ENCODE measurements at regions not wholly inside any gene's neighbourhood (a gene's known extent, or its start where the extent isn't known, plus 50 kb on each side); places are given as distances from the start of the nearest gene placed in this dataset.

- CTCF ChIA-PET = no interaction called here
- Mint-ChIP-seq H3K27ac (no peak overlapping the region), H3K36me3 (peaks cover 1% of the 10 kb centered on the region), H3K4me3 (no peak overlapping the region), H3K9me3 (peaks cover 16% of the 10 kb centered on the region), H3K4me1 (ENCODE audit: low read depth) (no peaks in the 10 kb centered on the region), H3K27me3 (peaks cover 3% of the 10 kb centered on the region)
- intact Hi-C loops (cut with micrococcal nuclease) = no loop called here
- POLR2A ChIA-PET = no interaction called here
- DNase-seq = no peak
These were observed 120.6 kb downstream of the TMEM26 start for GRCh38 chr10:61332581-61332980.

DNA sequence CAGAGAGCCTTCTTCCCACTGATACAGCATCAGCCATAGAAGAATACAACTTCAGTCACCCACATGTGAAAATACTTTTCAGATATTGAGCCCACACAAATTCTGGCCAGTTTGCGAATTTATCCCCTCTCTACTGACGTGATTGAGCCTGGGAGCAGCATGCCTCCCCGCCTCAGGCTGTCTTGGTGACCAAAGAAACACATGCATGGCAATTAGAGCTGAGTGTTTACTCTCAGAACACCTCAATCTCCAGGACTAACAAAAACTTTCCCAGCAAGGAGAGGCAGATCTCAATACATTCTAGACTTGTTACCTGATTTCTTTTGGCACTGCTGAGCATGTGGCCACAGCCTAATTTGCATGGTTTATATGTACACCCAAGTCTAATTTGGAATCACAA is 122.5 kb downstream of the TMEM26 start:
- intact Hi-C loops (cut with micrococcal nuclease) = no loop called here
- no peak for DNase-seq
- Mint-ChIP-seq H3K27ac (no peak overlapping the region), H3K27me3 (peaks cover 5% of the 10 kb centered on the region), H3K9me3 (peaks cover 16% of the 10 kb centered on the region), H3K4me1 (ENCODE audit: low read depth) (no peaks in the 10 kb centered on the region), H3K36me3 (peaks cover 1% of the 10 kb centered on the region), H3K4me3 (no peak overlapping the region)
- POLR2A ChIA-PET = no interaction called here
- CTCF ChIA-PET = no interaction called here

DNA sequence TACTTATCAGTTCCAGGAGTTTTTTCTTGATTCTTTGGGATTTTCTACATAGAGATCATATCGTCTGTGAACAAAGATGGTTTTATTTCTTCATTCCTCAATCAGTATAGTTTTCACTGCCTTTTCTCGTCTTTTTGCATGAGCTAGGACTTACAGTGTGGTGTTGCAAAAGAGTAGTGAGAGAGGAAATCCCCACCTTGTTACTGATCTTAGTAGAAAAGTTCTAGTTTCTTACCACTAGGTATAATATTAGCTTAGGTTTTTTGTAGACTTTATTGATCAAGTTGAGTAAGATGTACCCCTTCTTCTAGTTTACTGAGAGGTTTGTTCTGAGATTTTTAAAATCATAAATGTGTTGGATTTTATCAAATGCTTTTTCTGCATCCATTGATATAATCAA is 123.3 kb downstream of the TMEM26 start:
- Mint-ChIP-seq H3K27me3 (peaks cover 9% of the 10 kb centered on the region), H3K4me1 (ENCODE audit: low read depth) (no peaks in the 10 kb centered on the region), H3K4me3 (no peak overlapping the region), H3K36me3 (peaks cover 1% of the 10 kb centered on the region), H3K27ac (no peak overlapping the region), H3K9me3 (peaks cover 14% of the 10 kb centered on the region)
- CTCF ChIA-PET = no interaction called here
- intact Hi-C loops (cut with micrococcal nuclease) = no loop called here
- POLR2A ChIA-PET = no interaction called here
- no peak for DNase-seq

DNA sequence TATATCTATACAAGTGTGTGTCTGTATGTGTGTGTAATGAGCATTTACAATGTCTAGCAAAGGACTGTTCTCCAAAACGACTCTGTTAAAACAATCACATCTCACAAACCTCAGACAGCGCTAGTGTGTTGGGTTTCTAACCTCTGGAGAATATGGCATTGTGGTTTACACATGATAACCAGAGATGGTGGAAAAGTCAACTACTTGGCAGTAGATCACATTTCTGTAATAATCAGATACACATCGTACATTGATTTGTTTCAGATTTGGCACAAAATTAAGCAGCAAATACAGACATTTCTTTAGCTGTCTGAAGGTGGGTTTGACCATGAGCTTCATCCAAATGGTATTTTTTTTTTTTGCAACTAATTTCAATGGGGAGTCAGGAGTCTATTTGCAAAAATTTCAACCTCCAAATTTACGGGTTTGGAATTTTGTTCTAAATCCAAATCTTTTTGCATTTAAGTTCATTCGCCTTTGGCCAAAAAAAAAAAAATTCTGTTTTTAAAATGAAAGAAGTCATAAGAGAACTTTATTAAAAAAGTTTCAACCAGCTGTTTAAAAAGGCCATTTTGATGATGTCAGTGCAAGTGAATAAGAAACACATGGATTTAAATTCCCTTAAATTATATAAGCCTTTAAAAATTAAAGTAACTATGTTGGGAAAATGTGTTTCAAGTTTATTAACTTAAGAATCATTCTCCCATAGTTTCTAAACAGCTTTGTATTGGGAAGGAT is 127.8 kb downstream of the TMEM26 start:
- CTCF ChIA-PET = no interaction called here
- no peak for DNase-seq
- peaks cover 12% of the 10 kb centered on the region for H3K9me3 Mint-ChIP-seq
- POLR2A ChIA-PET = no interaction called here
- peaks cover 9% of the 10 kb centered on the region for H3K27me3 Mint-ChIP-seq
- H3K36me3 Mint-ChIP-seq = peaks cover 1% of the 10 kb centered on the region
- no peak overlapping the region for H3K4me3 Mint-ChIP-seq
- no peaks in the 10 kb centered on the region for H3K4me1 Mint-ChIP-seq (ENCODE audit: low read depth)
- intact Hi-C loops (cut with micrococcal nuclease) = no loop called here
- H3K27ac Mint-ChIP-seq = no peak overlapping the region

DNA sequence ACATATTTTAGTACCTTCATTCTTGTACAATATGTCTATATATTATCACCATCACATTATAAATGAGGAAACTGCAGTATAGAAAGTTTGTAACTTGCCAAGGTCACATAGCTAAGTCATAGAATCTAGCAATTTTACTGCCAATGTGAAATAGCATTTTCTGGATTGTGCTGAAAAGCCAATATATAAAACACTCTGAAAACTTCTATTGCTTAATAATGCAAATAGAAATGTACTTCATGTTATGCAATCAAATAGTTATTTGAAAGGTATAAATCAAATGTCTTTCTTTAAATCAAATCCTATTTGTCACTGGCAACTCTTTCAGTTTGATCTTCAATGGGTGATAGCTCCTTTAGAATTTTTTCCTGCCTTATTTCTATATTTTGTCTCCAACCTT is 129.5 kb downstream of the TMEM26 start:
- CTCF ChIA-PET = no interaction called here

GRCh38 chr10:61321041-61321857 is 131.9 kb downstream of the TMEM26 start:
- no peak overlapping the region for H3K27ac Mint-ChIP-seq
- peaks cover 3% of the 10 kb centered on the region for H3K27me3 Mint-ChIP-seq
- no peak overlapping the region for H3K4me3 Mint-ChIP-seq
- CTCF ChIA-PET = no interaction called here
- no peaks in the 10 kb centered on the region for H3K9me3 Mint-ChIP-seq
- intact Hi-C loops (cut with micrococcal nuclease) = no loop called here
- H3K4me1 Mint-ChIP-seq (ENCODE audit: low read depth) = no peaks in the 10 kb centered on the region
- no peak for DNase-seq
- no peaks in the 10 kb centered on the region for H3K36me3 Mint-ChIP-seq
- POLR2A ChIA-PET = no interaction called here

More for the DNA sequence above, 129.5 kb downstream of the TMEM26 start:
- no peak for DNase-seq
- Mint-ChIP-seq H3K36me3 (peaks cover 1% of the 10 kb centered on the region), H3K9me3 (peaks cover 3% of the 10 kb centered on the region), H3K4me1 (ENCODE audit: low read depth) (no peaks in the 10 kb centered on the region), H3K4me3 (no peak overlapping the region), H3K27ac (no peak overlapping the region), H3K27me3 (peaks cover 6% of the 10 kb centered on the region)
- intact Hi-C loops (cut with micrococcal nuclease) = no loop called here
- POLR2A ChIA-PET = no interaction called here

- H3K27ac Mint-ChIP-seq = no peak overlapping the region
- ChIA-PET POLR2A (no interaction called here), CTCF (no interaction called here)
These were observed 133.0 kb downstream of the TMEM26 start for GRCh38 chr10:61320257-61320587.

GRCh38 chr10:61319386-61320256 is 133.6 kb downstream of the TMEM26 start:
- Mint-ChIP-seq H3K4me1 (ENCODE audit: low read depth) (peaks cover 2% of the 10 kb centered on the region), H3K27me3 (no peaks in the 10 kb centered on the region), H3K36me3 (no peaks in the 10 kb centered on the region), H3K27ac (no peak overlapping the region), H3K4me3 (no peak overlapping the region), H3K9me3 (no peaks in the 10 kb centered on the region)
- intact Hi-C loops (cut with micrococcal nuclease) = no loop called here
- CTCF ChIA-PET = no interaction called here
- DNase-seq = no peak
- POLR2A ChIA-PET = no interaction called here

More at GRCh38 chr10:61320257-61320587, 133.0 kb downstream of the TMEM26 start:
- intact Hi-C loops (cut with micrococcal nuclease) = no loop called here
- Mint-ChIP-seq H3K27me3 (peaks cover 2% of the 10 kb centered on the region), H3K9me3 (no peaks in the 10 kb centered on the region), H3K36me3 (no peaks in the 10 kb centered on the region), H3K4me1 (ENCODE audit: low read depth) (no peaks in the 10 kb centered on the region), H3K4me3 (no peak overlapping the region)
- DNase-seq = no peak

GRCh38 chr10:61318429-61318828 is 134.8 kb downstream of the TMEM26 start:
- intact Hi-C loops (cut with micrococcal nuclease) = no loop called here
- no peaks in the 10 kb centered on the region for H3K9me3 Mint-ChIP-seq

GRCh38 chr10:61317706-61318105 is 135.5 kb downstream of the TMEM26 start:
- Mint-ChIP-seq H3K36me3 (no peaks in the 10 kb centered on the region), H3K4me3 (no peak overlapping the region), H3K27me3 (no peaks in the 10 kb centered on the region), H3K27ac (no peak overlapping the region), H3K4me1 (ENCODE audit: low read depth) (peaks cover 14% of the 10 kb centered on the region), H3K9me3 (no peaks in the 10 kb centered on the region)
- DNase-seq = no peak
- CTCF ChIA-PET = no interaction called here
- intact Hi-C loops (cut with micrococcal nuclease) = no loop called here
- POLR2A ChIA-PET = no interaction called here

More at GRCh38 chr10:61318429-61318828, 134.8 kb downstream of the TMEM26 start:
- ChIA-PET CTCF (no interaction called here), POLR2A (no interaction called here)
- H3K36me3 Mint-ChIP-seq = no peaks in the 10 kb centered on the region
- peaks cover 11% of the 10 kb centered on the region for H3K4me1 Mint-ChIP-seq (ENCODE audit: low read depth)
- H3K27me3 Mint-ChIP-seq = no peaks in the 10 kb centered on the region
- no peak overlapping the region for H3K27ac Mint-ChIP-seq
- DNase-seq = no peak
- H3K4me3 Mint-ChIP-seq = no peak overlapping the region

DNA sequence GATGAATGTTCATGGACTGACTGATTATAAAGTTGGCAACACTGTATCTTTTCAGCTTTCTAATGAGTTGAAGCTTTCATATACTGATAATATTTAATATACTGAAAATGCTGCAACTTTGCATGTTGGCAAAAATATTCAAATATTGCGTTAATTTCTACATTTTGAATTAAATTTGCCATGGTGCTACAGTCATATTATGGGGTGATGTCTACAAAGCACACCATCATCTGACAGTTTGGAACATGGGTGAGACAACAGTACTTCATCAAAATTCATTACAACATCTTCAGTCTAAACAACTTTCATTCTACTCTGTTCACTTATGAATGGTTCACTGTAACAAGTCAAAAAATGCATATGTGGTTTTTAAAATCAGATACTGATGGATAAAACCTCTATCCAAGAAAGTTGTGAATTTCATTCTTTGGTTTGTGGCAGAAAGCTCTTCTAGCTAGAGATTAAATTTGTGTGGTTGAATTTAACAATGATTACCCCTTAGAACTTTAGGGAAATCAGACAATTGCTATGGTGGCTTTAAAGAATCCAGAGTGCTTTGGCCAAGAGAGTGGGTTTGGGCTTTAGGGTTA is 136.4 kb downstream of the TMEM26 start:
- no peak overlapping the region for H3K27ac Mint-ChIP-seq
- H3K36me3 Mint-ChIP-seq = no peaks in the 10 kb centered on the region
- POLR2A ChIA-PET = no interaction called here
- no peaks in the 10 kb centered on the region for H3K9me3 Mint-ChIP-seq
- DNase-seq = no peak
- intact Hi-C loops (cut with micrococcal nuclease) = no loop called here
- H3K27me3 Mint-ChIP-seq = no peaks in the 10 kb centered on the region
- peaks cover 14% of the 10 kb centered on the region for H3K4me1 Mint-ChIP-seq (ENCODE audit: low read depth)
- H3K4me3 Mint-ChIP-seq = no peak overlapping the region
- CTCF ChIA-PET = no interaction called here

DNA sequence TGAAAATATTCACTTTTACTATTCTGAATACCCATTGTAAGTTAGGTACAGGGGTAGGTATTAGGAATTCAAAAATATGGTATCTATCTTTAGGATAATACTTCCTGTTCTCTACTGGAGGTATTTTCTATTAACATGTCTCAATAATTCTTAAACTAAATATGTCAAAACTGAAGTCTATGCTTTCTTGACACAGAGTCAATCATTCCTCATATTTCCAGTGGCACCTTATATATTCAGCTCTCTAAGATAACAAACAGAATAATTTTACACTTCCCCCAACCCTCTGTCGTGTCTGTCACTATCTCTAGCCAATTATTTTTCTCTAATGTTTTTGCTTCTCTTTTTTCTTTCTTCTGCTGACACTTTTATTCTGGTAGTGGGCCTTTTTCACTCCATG is 138.9 kb downstream of the TMEM26 start:
- CTCF ChIA-PET = no interaction called here
- intact Hi-C loops (cut with micrococcal nuclease) = no loop called here
- Mint-ChIP-seq H3K27ac (no peak overlapping the region), H3K4me1 (ENCODE audit: low read depth) (peaks cover 14% of the 10 kb centered on the region), H3K27me3 (no peaks in the 10 kb centered on the region), H3K36me3 (no peaks in the 10 kb centered on the region), H3K9me3 (no peaks in the 10 kb centered on the region), H3K4me3 (no peak overlapping the region)
- POLR2A ChIA-PET = no interaction called here
- no peak for DNase-seq
